ENCODE measurements at regions not wholly inside any gene's neighbourhood (a gene's known extent, or its start where the extent isn't known, plus 50 kb on each side); places are given as distances from the start of the nearest gene placed in this dataset.

- Histone ChIP-seq H3K9me3 (ENCODE audit: control insufficient read depth in 1 of 2, insufficient read depth in 1 of 2, low read depth in 1 of 2, low read length in 2 of 2) (peaks cover 4 to 5% of the 10 kb centered on the region in 2 experiments; a peak in 2 of 4 replicates), H3K36me3 (ENCODE audit: control insufficient read depth in 1 of 2, insufficient read depth in 2 of 2, low read length in 2 of 2) (no peaks in the 10 kb centered on the region), H3K27ac (ENCODE audit: low read depth, low read length) (no peak overlapping the region), H3K9me2 (ENCODE audit: insufficient read depth) (no peaks in the 10 kb centered on the region; the same call in 1 of the 2 replicates), H4K20me1 (ENCODE audit: insufficient read depth) (no peaks in the 10 kb centered on the region), H3K4me2 (ENCODE audit: low read length) (no peak overlapping the region), H3K27me3 (ENCODE audit: insufficient read depth, low read length) (no peaks in the 10 kb centered on the region), H3K4me3 (replicated peaks in 1 of 2; ENCODE audit: low read depth in 1 of 2, low read length in 2 of 2) (no peak overlapping the region), H3K79me2 (ENCODE audit: insufficient read depth, low read length) (no peaks in the 10 kb centered on the region), H3K4me1 (ENCODE audit: control insufficient read depth in 1 of 2, insufficient read depth in 2 of 2, low read length in 2 of 2) (no peaks in the 10 kb centered on the region), H3K9ac (ENCODE audit: low read length) (no peak overlapping the region), H2AFZ (ENCODE audit: low read depth, low read length, poor library complexity, severe bottlenecking) (no peak overlapping the region)
- intact Hi-C loops (cut with micrococcal nuclease): no loop called here
- BruUV-seq (replicated peaks): no TSS peak
- RAD21 ChIA-PET (ENCODE audit: low non-redundant PET in 1 of 2, low total read pairs in 2 of 2, uncharacterized antibody in 2 of 2, unreplicated experiment in 2 of 2): no interaction called here
- CTCF ChIA-PET: no interaction called here
- no peak for ATAC-seq
- TF ChIP-seq POLR2AphosphoS5 (IDR thresholded peaks at IDR 0.05; ENCODE audit: low read depth, low read length) (no peak), EZH2phosphoT487 (IDR thresholded peaks at IDR 0.05; ENCODE audit: borderline replicate concordance) (no peak), CBX3 (IDR thresholded peaks at IDR 0.05; ENCODE audit: low read depth) (no peak), JUND (IDR thresholded peaks at IDR 0.05) (no peak), ZFX (IDR thresholded peaks at IDR 0.05) (no peak), CTCF (IDR thresholded peaks at IDR 0.05 in 2 of 3, conservative IDR thresholded peaks at IDR 0.05 in 1 of 3; ENCODE audit: borderline replicate concordance in 1 of 3, insufficient read depth in 1 of 3, low read depth in 2 of 3, low read length in 2 of 3) (no peak), ATF3 (IDR thresholded peaks at IDR 0.05) (no peak), SIN3A (IDR thresholded peaks at IDR 0.05; ENCODE audit: low read depth) (no peak), CEBPB (IDR thresholded peaks at IDR 0.05; ENCODE audit: low read depth) (no peak), EGR1 (IDR thresholded peaks at IDR 0.05; ENCODE audit: low read depth) (no peak), YY1 (IDR thresholded peaks at IDR 0.05; ENCODE audit: extremely low read depth, insufficient replicate concordance, low read depth, low read length) (no peak), ZBTB33 (IDR thresholded peaks at IDR 0.05; ENCODE audit: extremely low read depth, insufficient replicate concordance, low read length) (no peak), SP1 (IDR thresholded peaks at IDR 0.05; ENCODE audit: low read depth) (no peak), SRF (IDR thresholded peaks at IDR 0.05; ENCODE audit: low read depth) (no peak), ZNF274 (IDR thresholded peaks at IDR 0.05; ENCODE audit: low read depth, low read length) (no peak)
- no peak for DNase-seq (ENCODE audit: low read depth, low spot score)
- POLR2A ChIA-PET: no interaction called here
Observed at GRCh38 chr5:66472010-66472409, 124.2 kb upstream of the MAST4 start.
